NCI-H460 (cell line): ENCODE measurements at regions not wholly inside any gene's neighbourhood (a gene's known extent, or its start where the extent isn't known, plus 50 kb on each side); places are given as distances from the start of the nearest gene placed in this dataset.
"Not testable (repeated sequence)": the region's sequence is repeated elsewhere in the genome, so short reads cannot be mapped to it uniquely, and the experiment has no call there.

Experiments
- DNase-seq: peaks from one replicate; pipeline ENCODE4 v3.0.0-alpha.2; 2016; ENCODE audit warnings: low read depth; ENCODE audit errors: extremely low read depth

DNA sequence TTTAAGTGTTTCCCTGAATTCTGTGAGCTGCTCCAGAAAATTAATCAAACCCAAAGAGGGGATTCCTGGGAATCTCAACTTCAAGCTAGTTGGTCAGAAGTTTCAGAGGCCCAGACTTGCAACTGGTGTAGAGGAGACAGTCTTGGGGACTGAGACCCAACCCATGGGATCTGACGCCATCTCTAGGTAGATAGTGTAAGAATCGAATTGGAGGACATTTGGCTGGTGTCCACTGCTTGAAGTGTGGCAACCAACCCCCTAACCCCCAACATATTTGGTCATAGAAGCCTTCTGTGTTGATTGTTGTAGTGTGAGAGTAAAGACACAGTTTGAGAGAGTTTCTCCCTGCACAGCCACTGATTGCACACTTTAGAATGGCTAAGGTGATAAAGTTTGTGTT lies 103.5 kb upstream of the CARMIL1 start:
- DNase-seq = no peak

DNA sequence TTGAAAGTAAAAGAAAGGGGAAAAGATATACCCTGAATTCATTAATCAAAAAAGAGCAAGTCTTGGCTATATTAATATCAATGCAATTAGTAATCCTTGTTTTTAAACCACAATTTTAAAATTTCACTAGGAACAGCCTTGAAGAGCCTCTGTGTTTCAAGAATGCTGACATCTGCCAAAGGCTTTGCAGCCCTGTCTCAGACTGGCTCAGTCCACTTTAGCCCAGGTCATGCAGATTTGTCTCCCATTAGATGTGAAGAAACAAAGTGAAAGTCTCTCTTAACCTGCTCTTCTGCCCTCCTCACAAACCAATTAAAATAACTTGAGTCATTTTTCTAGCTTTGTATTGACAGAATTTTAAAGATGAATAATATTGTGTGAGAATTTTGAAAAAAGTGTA lies 102.7 kb upstream of the CARMIL1 start:
- no peak for DNase-seq

DNA sequence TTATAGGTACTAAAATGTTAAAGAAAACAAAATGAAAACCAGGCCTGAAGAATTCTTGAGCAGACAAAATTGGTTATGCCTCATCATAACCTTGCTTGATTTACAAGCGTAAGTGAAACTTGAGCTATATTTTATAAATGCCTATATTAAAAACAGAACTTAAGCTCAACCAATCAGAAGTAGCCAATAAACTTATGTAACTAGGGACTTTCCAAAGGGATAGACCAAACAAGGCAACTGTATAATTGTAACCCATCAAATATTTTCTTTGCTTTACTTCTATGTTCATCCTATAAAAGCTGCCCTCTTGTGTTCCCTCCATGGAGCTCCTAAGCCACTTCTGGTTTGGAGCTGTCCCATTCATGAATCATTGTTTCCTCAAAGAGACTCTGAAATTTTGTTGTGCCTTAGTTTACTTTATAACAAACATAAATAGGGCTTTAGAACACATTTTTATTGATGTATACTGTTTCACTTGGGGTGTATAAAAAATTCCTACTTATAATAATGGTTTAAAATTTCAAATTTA lies 101.6 kb upstream of the CARMIL1 start:
- no peak for DNase-seq

DNA sequence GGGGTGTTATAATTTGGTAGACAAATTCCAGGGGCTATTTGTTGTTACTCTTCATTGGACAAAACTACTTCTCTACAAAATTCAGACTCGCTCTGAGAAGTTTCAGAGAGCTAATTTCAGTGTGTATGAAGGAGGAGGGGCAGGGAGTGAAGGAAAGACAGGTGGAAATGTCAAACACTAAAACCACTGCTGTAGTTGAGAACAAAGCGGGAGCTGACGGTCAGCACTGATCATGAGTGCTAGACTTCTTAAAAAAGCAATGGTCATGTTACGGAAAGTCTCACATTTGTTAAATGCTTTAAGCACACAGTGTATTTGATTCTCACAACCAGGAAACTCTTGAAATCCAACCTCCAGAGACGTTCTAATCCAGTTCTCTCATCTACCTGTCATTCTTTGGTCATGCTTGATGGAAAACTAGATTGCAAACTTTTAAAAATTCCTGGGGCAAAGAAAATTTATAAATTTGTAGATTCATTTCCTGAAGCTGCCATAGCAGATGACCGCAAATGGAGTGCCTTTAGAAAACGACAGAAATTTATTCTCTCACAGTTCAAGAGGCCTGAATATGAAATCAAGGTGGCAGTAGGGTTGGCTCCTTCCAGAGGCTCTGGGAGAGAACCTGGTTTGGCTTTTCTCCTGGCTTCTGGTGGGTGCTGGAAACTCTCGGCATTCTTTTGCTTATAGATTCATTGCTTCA lies 100.7 kb upstream of the CARMIL1 start:
- DNase-seq = no peak

DNA sequence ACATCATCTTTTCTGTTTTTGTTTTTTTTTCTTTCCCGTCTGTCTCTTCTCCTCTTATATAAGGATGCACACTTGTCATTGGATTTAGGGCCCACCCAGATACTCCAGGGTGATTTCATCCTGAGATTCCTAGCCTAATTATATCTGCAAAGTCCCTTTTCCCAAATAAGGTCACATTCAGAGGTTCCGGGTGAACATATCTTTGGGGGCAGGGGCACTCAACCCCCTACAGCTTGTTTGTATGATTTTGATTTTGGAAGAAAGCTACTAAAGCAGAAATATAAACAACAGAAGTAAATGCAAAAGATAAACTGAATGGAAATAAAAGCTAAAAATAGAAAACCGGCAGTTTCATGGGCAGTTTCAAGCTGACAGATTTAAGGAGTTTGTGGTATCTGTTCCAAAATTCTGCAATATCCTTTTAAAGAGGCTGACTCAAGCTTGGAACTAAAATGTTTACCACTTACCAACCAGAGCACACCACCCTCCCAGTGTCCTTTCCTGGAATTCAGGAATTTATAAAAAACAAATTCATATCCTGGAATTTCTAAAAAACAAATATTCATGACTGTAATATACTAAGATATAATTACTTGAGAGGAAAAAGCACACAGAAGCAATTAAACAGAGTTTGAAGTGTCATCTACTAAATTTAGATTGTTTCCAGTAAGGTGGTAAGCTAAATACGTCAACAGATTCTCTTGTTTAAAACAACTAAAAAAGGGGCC lies 100.0 kb upstream of the CARMIL1 start:
- no peak for DNase-seq

DNA sequence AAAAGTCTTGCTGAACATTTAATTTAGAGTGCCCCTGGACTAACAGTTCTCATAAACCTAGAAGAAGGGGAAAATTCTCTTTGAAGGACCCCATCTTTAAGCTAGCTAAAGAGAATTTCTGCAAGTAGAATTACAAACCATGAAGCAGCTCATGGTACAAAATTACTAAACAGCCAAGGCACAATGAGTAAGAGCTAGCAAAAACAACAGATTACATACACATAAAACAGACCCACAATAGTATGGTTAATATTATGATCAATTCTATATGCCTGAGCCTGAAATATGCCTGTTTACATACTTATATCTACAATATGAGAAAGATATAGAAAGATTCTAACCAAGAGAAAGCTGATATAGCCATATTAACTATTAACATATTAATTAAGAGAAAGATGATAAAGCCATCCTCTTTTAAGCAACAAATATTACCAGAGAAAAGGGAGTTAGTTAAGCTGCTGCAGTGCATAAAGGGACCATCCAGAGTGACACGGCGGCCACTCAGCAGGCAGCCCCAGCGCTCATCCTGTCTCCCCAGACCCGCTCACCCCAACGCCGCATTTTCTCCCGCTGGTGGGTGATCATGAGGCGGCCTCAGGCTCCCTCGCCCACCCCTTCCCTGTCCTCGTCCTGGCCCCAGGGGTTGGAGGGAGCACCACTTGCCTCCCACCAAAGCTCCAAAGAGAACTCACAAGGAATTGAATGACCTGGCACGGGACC lies 98.4 kb upstream of the CARMIL1 start:
- no peak for DNase-seq

DNA sequence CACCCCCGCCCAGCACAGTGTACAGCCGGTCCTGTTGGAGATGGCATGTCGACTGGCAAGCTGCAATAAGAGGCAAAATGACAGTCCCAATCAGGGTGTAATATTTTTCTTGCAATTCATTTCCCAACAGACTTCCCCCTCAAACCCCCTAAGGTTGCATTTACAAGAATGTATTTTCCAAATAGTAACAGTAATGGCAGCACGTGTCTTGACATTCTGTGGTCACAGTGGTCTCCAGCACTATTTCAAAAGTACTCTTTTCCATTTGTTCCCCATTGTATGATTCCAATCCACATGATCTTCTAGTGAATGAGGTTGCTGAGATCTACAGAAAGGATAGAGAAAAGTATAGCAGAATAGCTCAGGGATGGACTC lies 97.8 kb upstream of the CARMIL1 start:
- no peak for DNase-seq

DNA sequence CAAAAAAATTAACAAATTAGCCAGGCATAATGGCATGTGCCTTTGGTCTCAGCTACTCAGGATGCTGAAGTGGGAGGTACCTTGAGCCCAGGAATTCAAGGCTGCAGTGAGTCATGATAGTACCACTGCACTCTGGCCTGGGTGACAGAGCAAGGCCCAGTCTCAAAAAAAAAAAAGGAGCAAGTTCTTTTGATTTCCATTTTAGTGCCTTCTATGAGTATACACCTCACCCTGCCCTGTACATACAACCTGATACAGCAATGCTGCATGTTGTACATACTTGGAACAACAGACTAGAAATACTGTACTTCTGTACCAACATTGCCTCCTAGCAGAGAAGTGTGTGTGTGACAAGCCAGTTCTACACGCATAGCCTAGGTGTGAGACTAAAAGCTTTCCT lies 97.3 kb upstream of the CARMIL1 start:
- DNase-seq = no peak

DNA sequence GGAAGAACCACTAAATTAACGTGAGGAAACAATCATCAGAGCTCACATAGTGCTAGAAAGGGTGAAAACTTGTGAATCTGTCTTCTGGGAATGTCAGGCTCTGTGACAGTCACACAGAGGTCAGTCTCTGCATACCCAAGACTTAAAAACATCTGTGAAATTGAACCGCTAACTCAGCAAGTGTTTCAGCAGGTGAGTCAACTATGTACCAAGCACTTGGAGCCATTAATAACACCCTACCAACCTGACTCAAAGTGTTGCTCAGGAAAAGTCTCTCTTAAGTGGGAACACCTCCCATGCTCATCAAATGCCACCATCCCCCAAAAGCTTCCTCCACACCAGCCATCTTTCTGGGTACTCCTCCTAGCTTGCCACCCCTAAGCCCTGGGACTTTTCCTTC lies 92.3 kb upstream of the CARMIL1 start:
- DNase-seq = no peak

DNA sequence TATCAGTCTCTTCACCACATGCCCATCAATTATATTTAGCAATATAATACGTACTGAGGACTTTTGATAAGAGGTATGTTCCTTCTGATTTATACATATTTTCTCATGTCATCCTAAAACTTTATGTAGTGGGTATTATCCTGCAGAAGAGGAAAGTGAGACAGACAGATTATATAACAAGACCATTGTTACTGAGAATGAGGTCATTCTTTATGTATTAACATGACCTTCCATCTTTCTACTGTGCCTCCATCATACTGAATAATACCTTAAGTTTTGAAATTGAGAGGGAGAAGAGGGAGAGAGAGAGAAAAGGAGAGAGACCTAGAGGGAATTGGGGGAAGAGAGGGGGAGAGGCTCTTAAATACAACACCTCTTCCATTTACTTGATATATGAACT lies 90.9 kb upstream of the CARMIL1 start:
- DNase-seq = no peak

DNA sequence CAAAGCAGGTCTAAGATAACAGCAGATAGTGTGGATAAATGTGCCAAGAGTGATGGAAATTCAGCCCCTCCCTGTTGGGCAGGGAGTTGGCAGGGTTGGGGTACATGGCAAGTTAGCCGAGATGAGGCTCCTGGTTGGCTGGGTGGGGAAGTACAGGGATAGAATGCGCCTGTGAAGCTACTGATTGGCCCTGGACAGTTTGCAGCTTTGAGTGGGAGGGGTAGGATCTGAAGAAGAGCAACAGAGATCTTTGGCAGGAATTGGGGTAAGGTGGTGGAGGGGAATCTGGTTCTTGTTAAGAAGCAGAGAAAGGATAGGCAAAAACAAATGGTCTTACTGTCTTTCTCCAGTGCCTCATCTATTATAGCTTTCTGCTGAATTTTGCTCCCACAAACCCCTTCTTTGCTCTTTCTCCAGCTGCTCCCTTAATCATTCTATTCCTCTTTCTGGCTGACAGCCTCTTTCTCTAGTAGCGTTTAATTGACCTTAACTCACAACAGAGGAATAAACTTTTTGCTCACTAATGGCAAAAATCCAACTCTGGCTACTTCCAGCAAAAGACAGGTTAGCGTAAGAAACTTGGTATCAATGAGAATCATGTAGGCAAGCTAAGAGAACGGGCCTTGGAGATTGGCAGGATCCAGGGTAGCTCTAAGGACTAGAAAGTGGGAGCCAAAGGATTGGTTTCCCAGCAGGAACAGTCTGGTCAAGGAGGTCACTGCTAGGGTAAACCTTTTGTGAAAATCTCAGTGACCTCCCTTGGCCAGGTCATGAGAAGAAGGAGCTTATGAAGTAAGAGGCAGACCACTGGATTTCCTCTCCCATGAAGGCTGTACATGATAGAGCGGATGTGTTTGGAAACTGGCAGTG lies 86.3 kb upstream of the CARMIL1 start:
- no peak for DNase-seq

DNA sequence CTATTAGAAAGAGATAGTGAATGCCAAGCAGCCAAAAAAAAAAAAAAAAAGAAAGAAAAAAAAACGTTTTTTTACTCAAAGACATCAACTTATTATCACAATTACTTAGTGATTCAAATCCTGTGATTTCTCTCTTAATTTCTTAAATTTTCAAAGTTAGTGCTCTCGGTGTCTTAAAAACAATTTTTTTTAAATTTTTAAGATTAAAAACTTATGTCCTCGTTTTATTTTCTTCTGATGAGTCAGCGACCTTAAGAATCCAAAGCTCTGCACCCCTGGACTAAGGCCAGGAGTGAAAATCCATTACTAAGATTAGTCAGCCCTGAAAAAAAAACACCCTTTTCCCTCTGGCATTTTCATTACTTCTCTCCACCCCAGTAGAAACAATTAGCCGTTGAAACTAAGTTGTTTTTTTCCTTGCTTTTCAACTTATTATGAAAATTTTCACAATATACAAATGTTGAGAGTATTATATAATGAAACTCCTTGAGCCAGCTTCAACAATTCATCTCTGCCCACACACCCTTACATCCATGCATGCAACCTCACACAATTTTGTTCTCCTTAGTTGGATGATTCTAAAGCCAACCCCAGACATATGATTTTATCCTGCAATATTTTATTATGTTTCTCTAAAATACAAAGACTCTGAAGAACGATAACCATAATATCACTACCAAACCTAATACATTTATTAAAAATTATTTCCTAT lies 85.6 kb upstream of the CARMIL1 start:
- DNase-seq = peak; percentile 30

DNA sequence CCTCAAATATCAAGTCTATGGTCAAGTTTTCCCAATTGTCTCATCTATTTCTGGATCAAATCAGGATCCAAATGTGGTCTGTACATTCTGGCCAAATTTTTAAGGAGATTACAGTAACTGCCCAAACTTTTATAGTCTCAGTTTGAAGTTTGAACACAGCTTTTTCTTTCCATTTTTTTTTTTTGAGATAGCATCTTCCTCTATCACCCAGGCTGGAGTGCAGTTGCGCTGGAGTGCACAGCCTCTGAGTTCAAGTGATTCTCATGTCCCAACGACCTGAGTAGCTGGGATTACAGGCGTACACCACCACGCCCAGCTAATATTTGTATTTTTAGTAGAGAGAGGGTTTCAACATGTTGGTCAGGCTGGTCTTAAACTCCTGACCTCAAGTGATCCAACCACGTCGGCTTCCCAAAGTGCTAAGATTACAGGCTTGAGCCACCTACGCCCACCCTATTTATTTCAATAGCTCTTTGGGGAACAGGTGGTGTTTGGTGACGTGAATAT lies 84.9 kb upstream of the CARMIL1 start:
- DNase-seq = no peak

DNA sequence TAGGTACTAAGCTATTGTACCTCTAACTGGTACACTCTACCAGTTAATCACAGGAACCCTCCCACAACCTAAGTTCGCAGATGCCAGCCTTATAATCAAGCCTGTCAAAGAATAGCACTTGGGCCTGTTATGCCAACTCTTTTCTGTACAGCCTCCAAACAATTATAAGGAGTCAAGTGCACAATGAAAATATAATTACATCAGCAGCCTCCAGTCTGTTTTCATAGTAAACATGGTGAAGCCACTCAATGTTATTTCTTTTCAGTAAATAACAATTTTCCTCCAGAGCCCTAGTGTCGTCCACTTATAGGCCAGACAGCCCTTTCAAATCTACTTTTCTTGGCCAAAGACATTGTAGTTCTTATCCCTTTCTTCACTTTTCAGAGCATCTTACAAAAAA lies 82.7 kb upstream of the CARMIL1 start:
- DNase-seq = no peak

DNA sequence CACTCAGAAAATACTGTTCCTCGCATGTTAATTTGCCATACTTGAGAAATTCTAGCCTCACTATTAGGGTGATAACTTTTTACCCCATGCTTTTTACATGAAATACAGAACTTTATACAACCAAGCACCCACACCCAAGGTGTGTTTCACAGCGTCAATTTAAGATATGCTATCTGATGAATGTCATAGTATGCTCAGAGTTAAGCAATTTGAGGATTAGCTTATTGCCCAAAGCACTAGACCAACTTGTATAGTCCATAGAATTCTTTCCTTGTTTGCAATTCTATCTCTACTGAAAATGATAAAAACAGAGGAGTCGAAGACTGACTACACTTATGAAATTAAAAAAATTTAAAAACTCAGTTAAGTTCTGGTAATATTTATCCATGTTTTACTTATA lies 82.1 kb upstream of the CARMIL1 start:
- no peak for DNase-seq

DNA sequence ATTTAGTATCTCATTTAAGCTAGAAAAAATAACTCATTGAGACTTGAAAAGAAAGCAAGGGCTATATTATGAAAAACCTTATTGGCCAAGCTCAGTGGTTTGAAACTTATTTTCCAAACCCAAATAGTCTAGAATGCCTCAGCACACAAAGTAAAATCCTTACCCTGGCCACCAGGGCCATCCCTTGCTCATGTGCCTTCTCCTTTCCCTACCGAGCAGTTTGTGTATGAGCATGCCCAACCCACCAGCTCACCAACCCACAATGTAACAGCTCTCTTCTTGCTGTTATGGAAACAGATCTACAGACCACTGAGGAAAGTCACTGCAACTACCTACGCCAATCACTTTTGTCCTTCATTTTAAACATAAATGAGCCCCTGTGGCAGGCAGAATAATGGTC lies 79.6 kb upstream of the CARMIL1 start:
- DNase-seq = no peak

DNA sequence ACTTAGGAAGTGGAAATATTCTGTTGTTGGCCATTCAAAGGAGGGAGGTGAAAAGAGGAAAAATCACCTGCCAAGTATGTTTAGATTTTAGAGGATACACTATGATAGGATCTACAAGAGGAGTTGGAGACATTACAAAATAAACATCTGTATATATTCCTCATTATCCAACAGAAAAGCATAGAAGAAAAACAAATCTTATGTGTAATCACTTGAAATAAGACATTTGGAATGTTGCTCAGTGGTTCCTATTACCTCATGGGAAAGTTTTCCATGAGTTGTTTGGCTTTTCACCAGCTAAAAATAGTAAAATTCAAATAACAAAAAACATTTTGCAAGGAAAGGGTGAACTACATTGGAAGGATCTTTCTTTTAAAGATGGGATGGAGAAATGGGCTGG lies 76.7 kb upstream of the CARMIL1 start:
- no peak for DNase-seq

DNA sequence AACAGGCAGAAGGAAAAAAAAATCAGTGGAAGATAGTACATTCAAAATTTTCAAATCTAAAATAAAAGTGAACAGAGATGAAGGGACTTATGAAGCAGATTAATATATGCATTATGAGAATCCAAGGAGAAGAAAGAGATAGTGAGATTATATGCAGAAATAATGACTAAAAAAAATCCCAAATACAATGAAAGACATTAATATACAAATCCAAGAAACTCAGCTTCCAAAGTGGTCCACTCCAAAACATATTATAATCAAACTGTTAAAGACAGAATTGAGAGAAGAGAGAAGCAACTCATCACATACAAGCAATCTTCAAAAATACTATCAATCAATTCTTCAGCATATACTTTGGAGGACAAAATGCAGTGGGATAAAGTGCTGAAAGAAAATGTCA lies 73.5 kb upstream of the CARMIL1 start:
- DNase-seq = no peak

DNA sequence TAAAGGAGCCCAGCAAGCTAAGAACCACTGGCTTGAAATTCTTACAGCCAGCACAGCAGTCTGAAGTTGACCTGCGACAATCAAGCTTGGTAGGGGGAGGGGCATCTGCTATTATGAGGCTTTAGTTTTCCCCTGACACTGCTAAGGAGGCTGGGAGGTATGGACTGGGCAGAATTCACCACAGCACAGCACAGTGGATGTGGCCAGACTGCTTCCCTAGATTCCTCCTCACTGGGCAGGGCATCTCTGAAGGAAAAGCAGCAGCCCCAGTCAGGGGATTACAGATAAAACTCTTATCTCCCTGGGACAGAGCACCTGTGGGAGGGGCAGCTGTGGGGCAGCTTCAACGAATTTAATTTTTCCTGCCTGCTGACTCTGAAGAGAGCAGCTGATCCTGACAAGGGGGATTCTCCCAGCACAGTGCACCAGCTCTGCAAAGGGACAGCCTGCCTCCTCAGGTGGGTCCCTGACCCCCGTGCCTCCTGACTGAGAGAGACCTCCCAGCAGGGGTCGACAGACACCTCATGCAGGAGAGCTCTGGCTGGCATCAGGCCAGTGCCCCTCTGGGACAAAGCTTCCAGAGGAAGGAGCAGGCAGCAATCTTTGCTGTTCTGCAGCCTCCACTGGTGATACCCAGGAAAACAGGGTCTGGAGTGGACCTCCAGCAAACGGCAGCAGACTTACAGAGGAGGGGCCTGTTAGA lies 71.6 kb upstream of the CARMIL1 start:
- DNase-seq = not testable (repeated sequence)
